Fibroblast of skin of right quadriceps (primary cell): ENCODE measurements at regions not wholly inside any gene's neighbourhood (a gene's known extent, or its start where the extent isn't known, plus 50 kb on each side); places are given as distances from the start of the nearest gene placed in this dataset.
A peak's percentile ranks its signal among the peaks of the same experiment; 100 is the strongest.
"Not testable (repeated sequence)": the region's sequence is repeated elsewhere in the genome, so short reads cannot be mapped to it uniquely, and the experiment has no call there.

ENCODE experiments used
- DNase-seq: peaks from one replicate; pipeline ENCODE4 v3.0.0-alpha.2; 2013

- DNase-seq, result peak; percentile 26
Measured at GRCh38 chr1:244325056-244325758, 126.5 kb downstream of the ADSS2 start.

DNA sequence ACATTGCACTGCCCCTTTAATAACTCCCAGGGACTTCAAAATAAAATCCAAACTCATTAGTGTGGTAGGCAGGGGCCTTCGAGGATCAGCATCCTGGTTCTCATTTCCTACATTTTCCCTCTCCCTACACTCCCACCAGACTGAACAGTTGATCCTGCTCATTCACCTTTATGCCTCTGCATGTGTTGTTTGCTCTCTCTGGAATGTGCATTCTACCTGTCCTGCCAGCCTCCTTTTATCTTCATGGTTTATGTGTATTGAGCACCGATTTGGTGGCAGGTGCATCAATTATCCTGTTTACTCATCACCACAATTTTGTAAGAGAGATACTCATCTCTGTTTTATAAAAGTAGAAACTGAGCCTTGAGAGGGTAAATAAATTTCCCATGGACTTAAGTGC is 125.0 kb downstream of the ADSS2 start:
- DNase-seq, result no peak

DNA sequence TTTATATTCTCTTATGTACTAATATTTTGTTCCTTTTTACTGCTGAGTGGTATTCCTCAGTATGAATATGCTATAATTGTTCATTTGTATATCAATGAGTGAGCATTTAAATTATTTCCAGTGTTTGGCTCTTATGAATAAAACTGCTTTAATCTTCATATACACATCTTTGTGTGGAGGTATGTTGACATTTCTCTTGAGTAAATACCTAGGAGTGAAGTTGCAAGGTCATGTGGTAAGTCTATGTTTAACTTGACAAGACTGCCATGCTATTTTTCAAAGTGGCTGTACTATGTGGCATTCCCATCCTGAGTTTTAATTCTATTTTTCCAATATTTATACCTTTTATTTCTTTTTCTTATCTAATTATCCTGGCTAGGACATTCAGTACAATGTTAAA is 124.2 kb downstream of the ADSS2 start:
- DNase-seq, result no peak

- DNase-seq, result no peak
Measured at GRCh38 chr1:244328476-244328875, 123.2 kb downstream of the ADSS2 start.

GRCh38 chr1:244329591-244330317 is 122.0 kb downstream of the ADSS2 start:
- DNase-seq, result no peak

- no peak for DNase-seq
Measured at GRCh38 chr1:244330318-244330625, 121.4 kb downstream of the ADSS2 start.

GRCh38 chr1:244332761-244333160 is 118.9 kb downstream of the ADSS2 start:
- DNase-seq, result not testable (repeated sequence)

DNA sequence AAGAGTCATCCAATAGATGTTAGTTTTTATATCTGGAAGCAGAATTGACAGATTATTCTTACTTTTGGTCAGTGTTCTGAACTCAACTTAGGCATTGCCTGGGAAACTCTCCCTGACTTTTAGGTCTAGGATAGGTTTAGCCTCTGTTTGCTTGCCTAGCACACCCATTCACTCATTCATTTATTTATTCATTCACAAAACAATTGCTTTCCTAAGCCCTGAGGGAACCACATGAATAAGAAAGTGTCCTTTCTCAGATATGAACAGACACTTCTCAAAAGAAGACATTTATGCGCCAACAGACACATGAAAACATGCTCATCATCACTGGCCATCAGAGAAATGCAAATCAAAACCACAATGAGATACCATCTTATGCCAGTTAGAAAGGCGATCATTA is 117.4 kb downstream of the ADSS2 start:
- DNase-seq, result not testable (repeated sequence)

- DNase-seq, result not testable (repeated sequence)
Measured at GRCh38 chr1:244334842-244335241, 116.9 kb downstream of the ADSS2 start.

- DNase-seq, result no peak
Measured at GRCh38 chr1:244335456-244335855, 116.3 kb downstream of the ADSS2 start.

- no peak for DNase-seq
Measured at GRCh38 chr1:244336232-244336899, 115.3 kb downstream of the ADSS2 start.

GRCh38 chr1:244337839-244338238 is 113.9 kb downstream of the ADSS2 start:
- DNase-seq, result no peak

GRCh38 chr1:244339073-244339692 is 112.5 kb downstream of the ADSS2 start:
- no peak for DNase-seq

DNA sequence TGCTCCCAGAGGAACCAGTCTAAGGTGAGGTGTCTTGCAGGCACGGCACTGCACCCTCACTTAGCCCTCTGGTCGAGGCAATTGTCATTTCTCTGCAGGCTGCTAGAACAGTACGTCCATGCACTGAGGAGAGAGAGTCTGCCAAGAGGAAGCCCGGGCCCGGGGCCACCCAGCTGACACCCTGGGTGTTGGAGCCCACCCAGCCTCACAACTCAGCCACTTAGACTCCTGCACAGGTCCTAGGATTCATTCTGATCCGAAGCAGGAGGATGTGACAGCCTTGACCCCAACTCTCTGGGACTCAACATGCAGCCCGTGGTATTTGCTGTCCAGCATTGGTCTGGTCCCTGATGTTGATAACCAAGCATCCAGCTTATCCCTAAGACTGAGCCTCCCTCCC is 111.9 kb downstream of the ADSS2 start:
- no peak for DNase-seq

- no peak for DNase-seq
Measured at GRCh38 chr1:244340396-244340795, 111.3 kb downstream of the ADSS2 start.

DNA sequence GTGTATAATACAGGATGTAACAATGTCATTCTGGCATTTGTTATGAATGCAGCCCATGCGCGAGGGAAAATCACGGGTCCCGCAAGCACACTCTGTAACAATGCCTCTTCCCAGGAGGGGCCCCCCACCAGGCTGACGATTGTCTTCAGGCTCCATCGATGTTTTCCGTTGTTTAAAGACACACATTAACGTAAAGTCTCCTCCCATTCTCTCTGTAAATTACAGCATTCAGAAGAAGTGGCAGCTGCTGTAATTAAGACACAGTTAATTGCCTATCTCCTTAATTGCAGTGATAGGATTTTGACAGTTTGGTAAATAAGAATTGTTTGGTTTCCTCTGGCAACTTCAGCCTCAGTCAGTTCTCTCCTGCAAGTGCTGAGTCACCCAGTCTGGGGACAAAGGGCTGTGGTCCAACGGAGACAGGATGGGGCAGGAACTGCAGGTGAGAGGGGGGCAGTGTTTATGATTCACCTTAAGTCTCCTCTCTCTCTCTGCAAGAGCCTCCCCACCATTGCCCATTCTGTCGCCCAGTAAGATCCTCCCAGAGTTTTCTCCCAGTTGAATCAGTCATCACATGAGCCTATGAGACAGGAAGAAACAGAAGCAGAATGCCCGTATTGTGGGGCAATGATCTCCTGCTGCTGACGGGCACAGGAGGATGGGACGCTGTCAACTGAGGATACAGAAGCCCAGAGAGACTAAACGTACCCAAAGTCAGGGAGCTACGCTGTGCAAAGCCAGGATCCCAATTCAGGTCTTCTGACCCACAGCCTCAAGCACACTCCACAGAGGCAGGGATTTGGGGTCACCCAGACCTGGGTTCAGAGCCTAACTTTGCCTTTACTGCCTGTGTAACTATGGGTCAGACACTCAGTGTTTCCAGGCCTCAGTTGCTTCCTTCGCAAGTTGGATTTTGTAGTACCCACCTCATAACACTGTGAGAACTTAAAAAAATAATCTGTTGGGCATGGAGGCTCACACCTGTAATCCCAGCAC is 110.0 kb downstream of the ADSS2 start:
- no peak for DNase-seq

GRCh38 chr1:244344001-244344400 is 107.7 kb downstream of the ADSS2 start:
- no peak for DNase-seq

- DNase-seq, result no peak
Measured at GRCh38 chr1:244346972-244347618, 104.6 kb downstream of the ADSS2 start.

- DNase-seq, result peak; percentile 52
Measured at GRCh38 chr1:244347942-244348341, 103.8 kb downstream of the ADSS2 start.

DNA sequence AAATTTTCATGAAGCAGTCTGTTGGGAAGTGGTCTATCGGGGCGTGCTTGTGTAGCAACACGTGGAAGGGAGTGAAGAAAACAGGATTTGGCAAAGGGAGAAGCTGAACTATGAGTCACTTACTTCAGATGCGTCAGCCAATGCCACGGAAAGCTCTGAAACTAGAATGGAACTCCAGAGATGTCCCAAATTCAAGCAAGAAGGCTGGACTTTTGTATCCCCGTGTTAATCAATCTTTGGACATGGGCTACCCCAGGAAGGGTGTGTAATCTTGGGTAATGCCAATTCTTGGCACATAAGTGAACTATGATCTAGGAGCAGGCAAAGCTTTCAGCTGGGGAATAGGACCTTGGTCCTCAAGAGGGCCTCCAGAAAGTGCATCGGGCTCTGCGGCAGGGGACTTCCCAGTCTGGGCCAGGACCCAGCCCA is 102.6 kb downstream of the ADSS2 start:
- DNase-seq, result peak; percentile 72

DNA sequence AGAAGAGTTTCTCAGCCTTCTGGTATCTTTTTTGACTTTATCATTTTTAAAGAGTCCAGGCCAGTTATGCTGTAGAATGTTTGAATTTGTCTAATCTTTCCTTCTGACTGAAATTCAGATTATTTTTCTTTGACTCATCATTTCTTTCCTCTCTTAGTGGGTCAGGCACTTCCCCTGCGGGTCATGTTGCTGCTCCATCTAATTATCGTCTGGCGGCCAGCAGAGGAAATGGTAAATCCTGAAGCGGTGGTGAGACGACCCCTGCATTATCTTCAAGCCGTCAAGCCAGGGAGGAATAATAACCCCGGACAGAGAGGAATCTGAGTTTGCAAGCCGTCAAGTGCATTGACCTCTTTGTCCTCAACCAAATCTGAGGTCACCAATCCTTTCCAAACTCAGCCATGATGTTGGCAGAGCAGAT is 102.1 kb downstream of the ADSS2 start:
- no peak for DNase-seq

DNA sequence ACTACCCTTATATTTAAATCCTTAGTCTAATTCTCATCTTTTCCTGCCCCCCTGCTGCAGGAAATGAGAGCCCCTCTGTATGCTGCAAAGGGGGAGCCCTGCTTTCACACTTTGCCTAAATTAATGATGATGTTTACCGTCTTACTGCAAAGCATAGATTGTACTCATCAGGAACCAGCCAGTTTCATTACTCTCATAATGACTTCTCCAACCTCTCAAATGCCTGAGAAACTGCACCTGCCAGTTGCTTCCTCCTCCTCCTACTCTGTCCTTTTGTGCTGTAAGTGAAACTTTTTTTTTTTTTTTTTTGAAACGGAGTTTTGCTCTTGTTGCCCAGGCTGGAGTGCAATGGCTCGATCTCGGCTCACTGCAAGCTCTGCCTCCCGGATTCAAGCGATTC is 101.7 kb downstream of the ADSS2 start:
- DNase-seq, result no peak
